ENCODE measurements at regions not wholly inside any gene's neighbourhood (a gene's known extent, or its start where the extent isn't known, plus 50 kb on each side); places are given as distances from the start of the nearest gene placed in this dataset.

GRCh38 chr18:11407940-11408339 is 201.5 kb upstream of the SLC35G4 start:
- H3K9me3 ChIP-seq (ENCODE audit: low read depth): no peaks in the 10 kb centered on the region
- H3K27ac ChIP-seq: no peak overlapping the region
- H3K9me2 ChIP-seq (ENCODE audit: insufficient read depth): no peaks in the 10 kb centered on the region
- WGBS, 2 experiments (ENCODE audit: low coverage in 1 of 2, low lambda C conversion rate in 2 of 2, missing lambda C conversion rate in 2 of 2): 39 to 51% methylated on average over 3 of the region's 3 CpGs
- H3K4me2 ChIP-seq (ENCODE audit: unreplicated experiment): no peak overlapping the region
- H2AFZ ChIP-seq: no peak overlapping the region
- TF ChIP-seq EZH2 (IDR thresholded peaks at IDR 0.05; ENCODE audit: insufficient read depth, poor library complexity, severe bottlenecking) (no peak), EZH2phosphoT487 (IDR thresholded peaks at IDR 0.05; ENCODE audit: insufficient read depth, low read depth) (no peak)
- H3K36me3 ChIP-seq (ENCODE audit: low read depth): no peaks in the 10 kb centered on the region
- in situ Hi-C loops (cut with MboI): no loop called here
- no peak overlapping the region for H3K9ac ChIP-seq
- no peaks in the 10 kb centered on the region for H3K27me3 ChIP-seq (replicated peaks; ENCODE audit: insufficient read depth)
- H3K4me1 ChIP-seq (ENCODE audit: insufficient read depth): peaks cover 17% of the 10 kb centered on the region
- no peaks in the 10 kb centered on the region for H3K79me2 ChIP-seq (ENCODE audit: insufficient read depth)
- no peaks in the 10 kb centered on the region for H4K20me1 ChIP-seq (ENCODE audit: insufficient read depth)
- DNase-seq: peak; percentile 67
- peaks cover 14% of the 10 kb centered on the region for H3F3A ChIP-seq (ENCODE audit: insufficient read depth)
- no peak overlapping the region for H3K4me3 ChIP-seq

DNA sequence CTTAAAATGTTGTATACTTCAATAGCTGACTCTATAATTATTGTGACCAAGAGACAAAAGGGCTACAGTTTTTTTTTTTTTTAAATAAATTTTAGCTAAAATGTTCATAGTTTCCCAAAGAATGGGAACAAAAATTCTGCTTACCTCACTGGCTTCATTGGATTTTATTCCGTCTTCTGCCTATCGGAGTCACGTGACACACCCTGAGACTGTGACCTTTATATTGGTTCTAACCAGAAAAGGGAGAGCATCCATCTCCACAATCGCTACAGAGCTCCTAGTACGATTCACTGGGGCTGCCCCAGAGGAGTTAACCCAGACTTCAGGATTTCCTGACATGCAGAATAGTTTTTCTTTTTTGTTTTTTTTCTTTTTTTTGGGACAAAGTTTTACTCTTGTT is 203.6 kb upstream of the SLC35G4 start:
- Histone ChIP-seq H3K27ac (no peak overlapping the region), H3K79me2 (ENCODE audit: insufficient read depth) (no peaks in the 10 kb centered on the region), H3K36me3 (ENCODE audit: low read depth) (no peaks in the 10 kb centered on the region), H3F3A (ENCODE audit: insufficient read depth) (peaks cover 3% of the 10 kb centered on the region), H3K9me3 (ENCODE audit: low read depth) (no peaks in the 10 kb centered on the region), H4K20me1 (ENCODE audit: insufficient read depth) (no peaks in the 10 kb centered on the region), H3K4me1 (ENCODE audit: insufficient read depth) (peaks cover 7% of the 10 kb centered on the region; the same call in 1 of the 2 replicates), H3K9ac (no peak overlapping the region), H2AFZ (no peak overlapping the region), H3K4me3 (no peak overlapping the region), H3K4me2 (ENCODE audit: unreplicated experiment) (no peak overlapping the region), H3K9me2 (ENCODE audit: insufficient read depth) (no peaks in the 10 kb centered on the region), H3K27me3 (replicated peaks; ENCODE audit: insufficient read depth) (no peaks in the 10 kb centered on the region)
- DNase-seq: no peak
- no peak for TF ChIP-seq EZH2 (IDR thresholded peaks at IDR 0.05; ENCODE audit: insufficient read depth, poor library complexity, severe bottlenecking)
- TF ChIP-seq EZH2phosphoT487 (IDR thresholded peaks at IDR 0.05; ENCODE audit: insufficient read depth, low read depth): no peak
- in situ Hi-C loops (cut with MboI): no loop called here
- 80 to 86% methylated on average over 5 of the region's 5 CpGs for WGBS, 2 experiments (ENCODE audit: low coverage in 1 of 2, low lambda C conversion rate in 2 of 2, missing lambda C conversion rate in 2 of 2)

- Histone ChIP-seq H3K27ac (no peak overlapping the region), H3K4me2 (ENCODE audit: unreplicated experiment) (no peak overlapping the region), H2AFZ (no peak overlapping the region), H3F3A (ENCODE audit: insufficient read depth) (no peaks in the 10 kb centered on the region), H3K9me2 (ENCODE audit: insufficient read depth) (no peaks in the 10 kb centered on the region), H3K4me1 (ENCODE audit: insufficient read depth) (no peaks in the 10 kb centered on the region), H3K79me2 (ENCODE audit: insufficient read depth) (no peaks in the 10 kb centered on the region), H3K36me3 (ENCODE audit: low read depth) (no peaks in the 10 kb centered on the region), H3K27me3 (replicated peaks; ENCODE audit: insufficient read depth) (no peaks in the 10 kb centered on the region), H3K9ac (no peak overlapping the region), H3K9me3 (ENCODE audit: low read depth) (no peaks in the 10 kb centered on the region), H3K4me3 (no peak overlapping the region), H4K20me1 (ENCODE audit: insufficient read depth) (no peaks in the 10 kb centered on the region)
- in situ Hi-C loops (cut with MboI): no loop called here
- TF ChIP-seq EZH2phosphoT487 (IDR thresholded peaks at IDR 0.05; ENCODE audit: insufficient read depth, low read depth): no peak
- TF ChIP-seq EZH2 (IDR thresholded peaks at IDR 0.05; ENCODE audit: insufficient read depth, poor library complexity, severe bottlenecking): no peak
- WGBS, 2 experiments (ENCODE audit: low coverage in 1 of 2, low lambda C conversion rate in 2 of 2, missing lambda C conversion rate in 2 of 2): 31 to 54% methylated on average over 1 of the region's 1 CpG
- DNase-seq: no peak
Measured at GRCh38 chr18:11400703-11401102, 208.7 kb upstream of the SLC35G4 start.

- Histone ChIP-seq H3K27ac (no peak overlapping the region), H3K79me2 (ENCODE audit: insufficient read depth) (no peaks in the 10 kb centered on the region), H2AFZ (no peak overlapping the region), H3K4me3 (no peak overlapping the region), H3K9me2 (ENCODE audit: insufficient read depth) (no peaks in the 10 kb centered on the region), H3K9ac (no peak overlapping the region), H3K4me1 (ENCODE audit: insufficient read depth) (no peaks in the 10 kb centered on the region), H3F3A (ENCODE audit: insufficient read depth) (no peaks in the 10 kb centered on the region), H3K36me3 (ENCODE audit: low read depth) (no peaks in the 10 kb centered on the region), H3K4me2 (ENCODE audit: unreplicated experiment) (no peak overlapping the region), H4K20me1 (ENCODE audit: insufficient read depth) (no peaks in the 10 kb centered on the region), H3K9me3 (ENCODE audit: low read depth) (no peaks in the 10 kb centered on the region), H3K27me3 (replicated peaks; ENCODE audit: insufficient read depth) (no peaks in the 10 kb centered on the region)
- 64 to 65% methylated on average over 3 of the region's 3 CpGs for WGBS, 2 experiments (ENCODE audit: low coverage in 1 of 2, low lambda C conversion rate in 2 of 2, missing lambda C conversion rate in 2 of 2)
- TF ChIP-seq EZH2phosphoT487 (IDR thresholded peaks at IDR 0.05; ENCODE audit: insufficient read depth, low read depth) (no peak), EZH2 (IDR thresholded peaks at IDR 0.05; ENCODE audit: insufficient read depth, poor library complexity, severe bottlenecking) (no peak)
- in situ Hi-C loops (cut with MboI): no loop called here
- DNase-seq: peak; percentile 4
Measured at GRCh38 chr18:11398625-11399024, 210.8 kb upstream of the SLC35G4 start.

Measured in GM23248 (cell line).